ENCODE measurements at regions not wholly inside any gene's neighbourhood (a gene's known extent, or its start where the extent isn't known, plus 50 kb on each side); places are given as distances from the start of the nearest gene placed in this dataset.

DNA sequence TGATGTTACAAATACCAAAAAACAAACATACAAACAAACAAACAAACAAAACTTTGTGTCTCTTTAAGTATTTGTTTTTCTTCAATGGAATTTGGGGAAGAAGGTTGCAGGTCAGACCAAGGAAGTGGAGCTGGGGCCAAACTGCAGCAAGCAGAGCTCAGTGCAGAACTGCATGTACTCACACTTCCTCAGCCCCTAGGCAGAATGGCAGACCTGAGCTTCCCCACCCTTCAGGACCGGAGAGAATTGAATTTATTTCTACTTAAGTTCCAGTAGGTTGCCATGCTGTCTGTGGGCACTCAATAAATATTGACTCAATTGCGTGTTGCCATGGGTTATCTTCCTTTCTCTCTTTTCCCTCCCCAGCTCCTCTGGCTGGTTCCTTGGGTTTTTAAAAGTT is 173.6 kb downstream of the PTGER3 start:
- no peak for TF ChIP-seq CTCF (IDR thresholded peaks at IDR 0.05; ENCODE audit: control insufficient read depth, extremely low read depth, insufficient read depth)
- no peak for DNase-seq (ENCODE audit: low read depth)
- H3K4me3 ChIP-seq (ENCODE audit: low read depth, low read length) = no peak overlapping the region

DNA sequence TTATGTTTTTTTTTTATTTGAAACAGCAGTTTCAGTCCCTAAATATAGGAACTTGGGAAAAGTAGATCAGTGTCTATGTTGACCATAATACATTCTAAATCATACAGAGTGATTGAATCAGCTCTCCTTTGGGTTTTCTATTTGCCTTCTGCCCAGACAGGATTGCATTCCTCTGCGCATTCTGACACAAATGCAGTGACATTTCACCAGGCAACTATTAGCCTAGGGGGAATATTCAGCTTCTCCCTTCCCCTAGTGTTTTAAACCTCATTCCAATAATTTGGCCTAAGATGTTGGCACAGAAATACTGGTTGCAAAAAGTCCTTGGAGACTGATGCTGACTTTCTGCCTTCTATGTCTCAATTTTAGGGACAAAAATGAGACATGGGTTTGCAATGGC is 172.8 kb downstream of the PTGER3 start:
- H3K4me3 ChIP-seq (ENCODE audit: low read depth, low read length) = no peak overlapping the region
- no peak for DNase-seq (ENCODE audit: low read depth)
- no peak for TF ChIP-seq CTCF (IDR thresholded peaks at IDR 0.05; ENCODE audit: control insufficient read depth, extremely low read depth, insufficient read depth)

DNA sequence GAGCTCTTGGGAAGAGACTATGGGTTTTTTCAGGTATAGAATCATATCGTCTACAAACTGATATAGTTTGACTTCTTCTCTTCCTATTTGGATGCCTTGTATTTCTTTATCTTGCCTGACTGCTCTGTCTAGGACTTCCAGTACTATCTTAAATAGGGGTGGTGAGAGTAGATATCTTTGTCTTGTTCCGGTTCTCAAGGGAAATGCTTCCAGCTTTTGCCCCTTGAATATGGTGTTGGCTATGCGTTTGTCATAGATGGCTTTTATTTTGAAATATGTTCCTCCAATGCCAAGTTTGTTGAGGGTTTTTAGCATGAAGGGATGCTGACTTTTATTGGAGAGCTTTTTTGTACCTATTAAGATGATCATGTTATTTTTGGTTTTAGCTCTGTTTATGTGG is 170.3 kb downstream of the PTGER3 start:
- DNase-seq (ENCODE audit: low read depth) = no peak
- no peak overlapping the region for H3K4me3 ChIP-seq (ENCODE audit: low read depth, low read length)
- no peak for TF ChIP-seq CTCF (IDR thresholded peaks at IDR 0.05; ENCODE audit: control insufficient read depth, extremely low read depth, insufficient read depth)

- no peak for DNase-seq (ENCODE audit: low read depth)
- no peak overlapping the region for H3K4me3 ChIP-seq (ENCODE audit: low read depth, low read length)
- TF ChIP-seq CTCF (IDR thresholded peaks at IDR 0.05; ENCODE audit: control insufficient read depth, extremely low read depth, insufficient read depth) = no peak
Measured at GRCh38 chr1:70887936-70888335, 159.7 kb downstream of the PTGER3 start.

- H3K4me3 ChIP-seq (ENCODE audit: low read depth, low read length) = no peak overlapping the region
- TF ChIP-seq CTCF (IDR thresholded peaks at IDR 0.05; ENCODE audit: control insufficient read depth, extremely low read depth, insufficient read depth) = no peak
- DNase-seq (ENCODE audit: low read depth) = no peak
Measured at GRCh38 chr1:70888722-70889121, 158.9 kb downstream of the PTGER3 start.

- no peak overlapping the region for H3K4me3 ChIP-seq (ENCODE audit: low read depth, low read length)
- no peak for DNase-seq (ENCODE audit: low read depth)
- TF ChIP-seq CTCF (IDR thresholded peaks at IDR 0.05; ENCODE audit: control insufficient read depth, extremely low read depth, insufficient read depth) = no peak
Measured at GRCh38 chr1:70890408-70890807, 157.2 kb downstream of the PTGER3 start.

- no peak for TF ChIP-seq CTCF (IDR thresholded peaks at IDR 0.05; ENCODE audit: control insufficient read depth, extremely low read depth, insufficient read depth)
- no peak overlapping the region for H3K4me3 ChIP-seq (ENCODE audit: low read depth, low read length)
- DNase-seq (ENCODE audit: low read depth) = no peak
Measured at GRCh38 chr1:70891051-70891843, 156.4 kb downstream of the PTGER3 start.
